HCT116 (cell line): ENCODE measurements at regions not wholly inside any gene's neighbourhood (a gene's known extent, or its start where the extent isn't known, plus 50 kb on each side); places are given as distances from the start of the nearest gene placed in this dataset.
A peak's percentile ranks its signal among the peaks of the same experiment; 100 is the strongest.

Experiments
- ATAC-seq: fragments of 200-7000 bp; cut with Tn5 transposase; 2 replicates; pipeline ENCODE4 v1.9.1; 2020; ENCODE audit warnings: mild to moderate bottlenecking, moderate library complexity
- BruUV-seq: library from RNA; stranded (reverse); fragments of 400-500 nt; replicated peaks from 2 replicates; lab custom pipeline; 2021; lab: Mats Ljungman, UMichigan
- CTCF ChIA-PET: fragments of 300-600 bp; sonication (Branson Sonifier 250); formaldehyde crosslinking; loops from one replicate; lab custom pipeline; 2021; ENCODE audit warnings: antibody characterized with exemption; lab: Charles Lee
- POLR2A ChIA-PET: fragments of 300-600, 350-600 bp; sonication (Branson Sonifier 250); formaldehyde crosslinking; loops from one replicate; lab custom pipeline; 2021; ENCODE audit warnings: antibody characterized with exemption; lab: Charles Lee
- RAD21 ChIA-PET, 2 experiments: fragments of 300-600 bp; sonication (Branson Sonifier 250); formaldehyde crosslinking; loops; one replicate each; lab custom pipeline; 2023; ENCODE audit warnings: low total read pairs in 2 of 2; ENCODE audit not compliant: uncharacterized antibody in 2 of 2, unreplicated experiment in 2 of 2, low non-redundant PET in 1 of 2; lab: Charles Lee
- DNase-seq: peaks from one replicate; pipeline ENCODE4 v3.0.0-alpha.2; 2010; ENCODE audit warnings: low read depth, low spot score
- H2AFZ ChIP-seq: fragments of 200-600 bp; shearing (Covaris generic), sonication (generic); 2 replicates; pipeline ENCODE4 v1.6.1; 2017; ENCODE audit warnings: low read depth, mixed run types, mixed read lengths, antibody characterized with exemption, low read length; ENCODE audit not compliant: poor library complexity, severe bottlenecking
- H3K27ac ChIP-seq: 2 replicates; pipeline ENCODE4 v1.5.1; 2012; ENCODE audit warnings: low read depth, low read length
- H3K27me3 ChIP-seq: fragments of 200-600 bp; sonication (generic); 2 replicates; pipeline ENCODE4 v1.6.1; 2016; ENCODE audit warnings: mixed run types, low read length, mixed read lengths; ENCODE audit not compliant: insufficient read depth
- H3K36me3 ChIP-seq, 2 experiments: fragments of 200-500 bp in 1 of 2; fragments of 200-600 bp in 1 of 2; sonication (Bioruptor generic) in 1 of 2; sonication (generic) in 1 of 2; 2 replicates each; pipeline versions ENCODE4 v1.5.1 to v1.6.1; 2014 to 2016; ENCODE audit warnings: low read length in 2 of 2, inconsistent platforms in 1 of 2, mixed read lengths in 1 of 2, mixed run types in 1 of 2; ENCODE audit not compliant: insufficient read depth in 2 of 2, control insufficient read depth in 1 of 2
- H3K4me1 ChIP-seq, 2 experiments: fragments of 200-600 bp in 1 of 2; sonication (generic) in 1 of 2; 2 replicates each; pipeline versions ENCODE4 v1.5.1 to v1.6.1; 2012 to 2017; ENCODE audit warnings: low read length in 2 of 2, inconsistent platforms in 1 of 2, mild to moderate bottlenecking in 1 of 2, mixed read lengths in 1 of 2, mixed run types in 1 of 2, moderate library complexity in 1 of 2; ENCODE audit not compliant: insufficient read depth in 2 of 2, control insufficient read depth in 1 of 2
- H3K4me2 ChIP-seq: fragments of 200-600 bp; sonication (generic); 2 replicates; pipeline ENCODE4 v1.6.1; 2017; ENCODE audit warnings: mixed run types, low read length, mixed read lengths
- H3K4me3 ChIP-seq, 2 experiments: fragments of 200-600 bp in 1 of 2; sonication (generic) in 1 of 2; replicated peaks in 1 of 2; 2 replicates each; pipeline ENCODE4 v1.5.1; 2011 to 2016; ENCODE audit warnings: low read length in 2 of 2, control low read depth in 1 of 2, low read depth in 1 of 2, mild to moderate bottlenecking in 1 of 2, mixed read lengths in 1 of 2, mixed run types in 1 of 2
- H3K79me2 ChIP-seq: fragments of 200-600 bp; sonication (generic); 2 replicates; pipeline ENCODE4 v1.6.1; 2017; ENCODE audit warnings: mild to moderate bottlenecking, mixed run types, low read length, moderate library complexity, mixed read lengths; ENCODE audit not compliant: insufficient read depth
- H3K9ac ChIP-seq: fragments of 200-600 bp; sonication (generic); 2 replicates; pipeline ENCODE4 v1.6.1; 2016; ENCODE audit warnings: low read length, mixed read lengths
- H3K9me2 ChIP-seq: fragments of 200-600 bp; sonication (generic), shearing (Covaris generic); 2 replicates; pipeline ENCODE4 v1.6.1; 2017; ENCODE audit warnings: mixed run types, mild to moderate bottlenecking, moderate library complexity; ENCODE audit not compliant: insufficient read depth
- H3K9me3 ChIP-seq, 2 experiments: fragments of 200-500 bp in 1 of 2; fragments of 200-600 bp in 1 of 2; sonication (Bioruptor generic) in 1 of 2; sonication (generic) in 1 of 2; 2 replicates each; pipeline ENCODE4 v1.6.1; 2014 to 2017; ENCODE audit warnings: low read length in 2 of 2, mixed read lengths in 2 of 2, inconsistent platforms in 1 of 2, low read depth in 1 of 2, mild to moderate bottlenecking in 1 of 2, mixed run types in 1 of 2, moderate library complexity in 1 of 2; ENCODE audit not compliant: control insufficient read depth in 1 of 2, insufficient read depth in 1 of 2
- H4K20me1 ChIP-seq: fragments of 200-600 bp; sonication (generic), shearing (Covaris generic); 2 replicates; pipeline ENCODE4 v1.6.1; 2017; ENCODE audit warnings: mixed run types, mild to moderate bottlenecking, moderate library complexity; ENCODE audit not compliant: insufficient read depth
- ATF3 ChIP-seq: IDR thresholded peaks from 2 replicates; pipeline ENCODE4 v1.6.1; 2012
- CBX3 ChIP-seq: IDR thresholded peaks from 2 replicates; pipeline ENCODE4 v1.6.1; 2012; ENCODE audit warnings: low read depth
- CEBPB ChIP-seq: IDR thresholded peaks from 2 replicates; pipeline ENCODE4 v1.6.1; 2012; ENCODE audit warnings: low read depth
- ELF1 ChIP-seq: IDR thresholded peaks from 2 replicates; pipeline ENCODE4 v1.6.1; 2012; ENCODE audit warnings: low read depth, borderline replicate concordance
- EZH2 ChIP-seq: fragments of 200-600 bp; sonication (generic); IDR thresholded peaks from 2 replicates; pipeline ENCODE4 v1.6.1; 2017; ENCODE audit warnings: antibody characterized with exemption, mixed run types
- EZH2phosphoT487 ChIP-seq: fragments of 200-600 bp; IDR thresholded peaks from 2 replicates; pipeline ENCODE4 v1.6.1; 2018; ENCODE audit warnings: antibody characterized with exemption, borderline replicate concordance
- FOSL1 ChIP-seq: IDR thresholded peaks from 2 replicates; pipeline ENCODE4 v1.6.1; 2012; ENCODE audit warnings: low read depth
- JUND ChIP-seq: IDR thresholded peaks from 2 replicates; pipeline ENCODE4 v1.6.1; 2012
- POLR2A ChIP-seq: IDR thresholded peaks from 2 replicates; pipeline ENCODE4 v1.7.0; 2011; ENCODE audit warnings: borderline replicate concordance; ENCODE audit not compliant: insufficient read depth, insufficient read length; ENCODE audit errors: extremely low read depth
- POLR2AphosphoS5 ChIP-seq: IDR thresholded peaks from 2 replicates; pipeline ENCODE4 v1.6.1; 2011; ENCODE audit warnings: mild to moderate bottlenecking, low read depth, low read length, moderate library complexity
- RAD21 ChIP-seq: IDR thresholded peaks from 2 replicates; pipeline ENCODE4 v1.6.1; 2012; ENCODE audit warnings: low read depth, mild to moderate bottlenecking
- SIN3A ChIP-seq: IDR thresholded peaks from 2 replicates; pipeline ENCODE4 v1.6.1; 2012; ENCODE audit warnings: low read depth
- SP1 ChIP-seq: IDR thresholded peaks from 2 replicates; pipeline ENCODE4 v1.6.1; 2012; ENCODE audit warnings: low read depth
- SRF ChIP-seq: IDR thresholded peaks from 2 replicates; pipeline ENCODE4 v1.6.1; 2012; ENCODE audit warnings: low read depth
- YY1 ChIP-seq: IDR thresholded peaks from 2 replicates; pipeline ENCODE4 v1.6.1; 2011; ENCODE audit warnings: low read length, low read depth, moderate library complexity, mild to moderate bottlenecking; ENCODE audit not compliant: insufficient replicate concordance; ENCODE audit errors: extremely low read depth
- ZFX ChIP-seq: fragments of 450-650 bp; IDR thresholded peaks from 2 replicates; pipeline ENCODE4 v1.6.1; 2017
- ZNF274 ChIP-seq: fragments of 200-500 bp; sonication (Bioruptor generic); IDR thresholded peaks from 2 replicates; pipeline ENCODE4 v1.6.1; 2014; ENCODE audit warnings: mild to moderate bottlenecking, low read depth, low read length, inconsistent platforms
- intact Hi-C: fragments of 100-400 bp; cut with micrococcal nuclease; formaldehyde crosslinking; loops from 2 replicates; pipeline ENCODE4 v1.10.0; 2022
- TF ChIP-seq, protein P1 (sequence below): IDR thresholded peaks from 2 replicates; pipeline ENCODE4 v1.6.1; 2012; ENCODE audit warnings: low read depth
- TF ChIP-seq, protein P2 (sequence below), 3 experiments: fragments of 200-600 bp in 1 of 3; sonication (generic) in 1 of 3; IDR thresholded peaks in 2 of 3; conservative IDR thresholded peaks in 1 of 3; 2 replicates each; pipeline ENCODE4 v1.5.1; 2012 to 2017; ENCODE audit warnings: low read depth in 2 of 3, low read length in 2 of 3, antibody characterized with exemption in 1 of 3, borderline replicate concordance in 1 of 3, control low read depth in 1 of 3, mild to moderate bottlenecking in 1 of 3, mixed read lengths in 1 of 3, mixed run types in 1 of 3, moderate library complexity in 1 of 3; ENCODE audit not compliant: insufficient read depth in 1 of 3
- TF ChIP-seq, protein P3 (sequence below): IDR thresholded peaks from 2 replicates; pipeline ENCODE4 v1.6.1; 2011; ENCODE audit warnings: mild to moderate bottlenecking, low read length, moderate library complexity; ENCODE audit not compliant: insufficient replicate concordance; ENCODE audit errors: extremely low read depth

DNA sequence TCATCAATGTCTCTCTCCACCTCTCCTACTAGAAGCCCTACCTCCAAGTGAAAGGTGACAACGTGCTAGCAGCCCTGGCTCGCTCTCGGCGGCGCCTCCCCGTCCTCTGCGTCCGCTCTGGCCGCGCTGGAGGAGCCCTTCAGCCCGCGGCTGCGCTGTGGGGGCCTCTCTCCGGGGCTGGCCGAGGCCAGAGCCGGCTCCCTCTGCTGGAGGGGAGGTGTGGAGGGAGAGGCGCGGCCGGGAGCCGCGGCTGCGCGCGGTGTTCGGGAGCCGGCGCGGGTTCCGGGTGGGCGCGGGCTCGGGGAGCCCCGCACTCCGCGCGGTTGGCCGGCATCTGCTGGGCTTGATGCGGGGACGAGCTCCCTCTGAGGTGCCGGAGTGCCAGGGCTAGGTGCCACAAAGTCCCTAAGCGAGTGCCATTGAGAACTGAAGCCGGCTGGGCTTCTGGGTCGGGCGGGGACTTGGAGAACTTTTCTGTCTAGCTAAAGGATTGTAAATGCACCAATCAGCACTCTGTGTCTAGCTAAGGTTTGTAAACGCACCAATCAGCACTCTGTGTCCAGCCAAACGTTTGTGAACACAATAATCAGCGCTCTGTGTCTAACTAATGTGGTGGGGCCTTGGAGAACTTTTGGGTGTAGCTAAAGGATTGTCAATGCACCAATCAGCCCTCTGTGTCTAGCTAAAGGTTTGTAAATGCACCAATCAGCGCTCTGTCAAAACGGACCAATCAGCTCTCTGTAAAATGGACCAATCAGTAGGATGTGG is 84.8 kb upstream of the ARRDC4 start:
- Histone ChIP-seq H3K9me2 (no peaks in the 10 kb centered on the region), H3K9ac (peak overlapping the region; percentile 66)
- TF ChIP-seq SIN3A (no peak), EZH2phosphoT487 (no peak), CEBPB (no peak), CBX3 (peak; percentile 8; the same call in 1 of the 2 replicates), ZFX (peak; percentile 73), ELF1 (no peak), POLR2A (peak; percentile 60), JUND (no peak), SP1 (no peak; the same call in 1 of the 2 replicates), YY1 (no peak), SRF (no peak), ATF3 (no peak), FOSL1 (no peak), ZNF274 (no peak), EZH2 (no peak), POLR2AphosphoS5 (peak; percentile 81), RAD21 (no peak)
- TF ChIP-seq, protein P1, sequence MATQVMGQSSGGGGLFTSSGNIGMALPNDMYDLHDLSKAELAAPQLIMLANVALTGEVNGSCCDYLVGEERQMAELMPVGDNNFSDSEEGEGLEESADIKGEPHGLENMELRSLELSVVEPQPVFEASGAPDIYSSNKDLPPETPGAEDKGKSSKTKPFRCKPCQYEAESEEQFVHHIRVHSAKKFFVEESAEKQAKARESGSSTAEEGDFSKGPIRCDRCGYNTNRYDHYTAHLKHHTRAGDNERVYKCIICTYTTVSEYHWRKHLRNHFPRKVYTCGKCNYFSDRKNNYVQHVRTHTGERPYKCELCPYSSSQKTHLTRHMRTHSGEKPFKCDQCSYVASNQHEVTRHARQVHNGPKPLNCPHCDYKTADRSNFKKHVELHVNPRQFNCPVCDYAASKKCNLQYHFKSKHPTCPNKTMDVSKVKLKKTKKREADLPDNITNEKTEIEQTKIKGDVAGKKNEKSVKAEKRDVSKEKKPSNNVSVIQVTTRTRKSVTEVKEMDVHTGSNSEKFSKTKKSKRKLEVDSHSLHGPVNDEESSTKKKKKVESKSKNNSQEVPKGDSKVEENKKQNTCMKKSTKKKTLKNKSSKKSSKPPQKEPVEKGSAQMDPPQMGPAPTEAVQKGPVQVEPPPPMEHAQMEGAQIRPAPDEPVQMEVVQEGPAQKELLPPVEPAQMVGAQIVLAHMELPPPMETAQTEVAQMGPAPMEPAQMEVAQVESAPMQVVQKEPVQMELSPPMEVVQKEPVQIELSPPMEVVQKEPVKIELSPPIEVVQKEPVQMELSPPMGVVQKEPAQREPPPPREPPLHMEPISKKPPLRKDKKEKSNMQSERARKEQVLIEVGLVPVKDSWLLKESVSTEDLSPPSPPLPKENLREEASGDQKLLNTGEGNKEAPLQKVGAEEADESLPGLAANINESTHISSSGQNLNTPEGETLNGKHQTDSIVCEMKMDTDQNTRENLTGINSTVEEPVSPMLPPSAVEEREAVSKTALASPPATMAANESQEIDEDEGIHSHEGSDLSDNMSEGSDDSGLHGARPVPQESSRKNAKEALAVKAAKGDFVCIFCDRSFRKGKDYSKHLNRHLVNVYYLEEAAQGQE, result no peak
- TF ChIP-seq, protein P2, sequence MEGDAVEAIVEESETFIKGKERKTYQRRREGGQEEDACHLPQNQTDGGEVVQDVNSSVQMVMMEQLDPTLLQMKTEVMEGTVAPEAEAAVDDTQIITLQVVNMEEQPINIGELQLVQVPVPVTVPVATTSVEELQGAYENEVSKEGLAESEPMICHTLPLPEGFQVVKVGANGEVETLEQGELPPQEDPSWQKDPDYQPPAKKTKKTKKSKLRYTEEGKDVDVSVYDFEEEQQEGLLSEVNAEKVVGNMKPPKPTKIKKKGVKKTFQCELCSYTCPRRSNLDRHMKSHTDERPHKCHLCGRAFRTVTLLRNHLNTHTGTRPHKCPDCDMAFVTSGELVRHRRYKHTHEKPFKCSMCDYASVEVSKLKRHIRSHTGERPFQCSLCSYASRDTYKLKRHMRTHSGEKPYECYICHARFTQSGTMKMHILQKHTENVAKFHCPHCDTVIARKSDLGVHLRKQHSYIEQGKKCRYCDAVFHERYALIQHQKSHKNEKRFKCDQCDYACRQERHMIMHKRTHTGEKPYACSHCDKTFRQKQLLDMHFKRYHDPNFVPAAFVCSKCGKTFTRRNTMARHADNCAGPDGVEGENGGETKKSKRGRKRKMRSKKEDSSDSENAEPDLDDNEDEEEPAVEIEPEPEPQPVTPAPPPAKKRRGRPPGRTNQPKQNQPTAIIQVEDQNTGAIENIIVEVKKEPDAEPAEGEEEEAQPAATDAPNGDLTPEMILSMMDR (IDR thresholded peaks at IDR 0.05 in 2 of 3, conservative IDR thresholded peaks at IDR 0.05 in 1 of 3; ENCODE audit: borderline replicate concordance in 1 of 3, insufficient read depth in 1 of 3, low read depth in 2 of 3, low read length in 2 of 3), result peak in 1 of 3 experiments; percentile 42; a peak in 3 of 6 replicates
- TF ChIP-seq, protein P3, sequence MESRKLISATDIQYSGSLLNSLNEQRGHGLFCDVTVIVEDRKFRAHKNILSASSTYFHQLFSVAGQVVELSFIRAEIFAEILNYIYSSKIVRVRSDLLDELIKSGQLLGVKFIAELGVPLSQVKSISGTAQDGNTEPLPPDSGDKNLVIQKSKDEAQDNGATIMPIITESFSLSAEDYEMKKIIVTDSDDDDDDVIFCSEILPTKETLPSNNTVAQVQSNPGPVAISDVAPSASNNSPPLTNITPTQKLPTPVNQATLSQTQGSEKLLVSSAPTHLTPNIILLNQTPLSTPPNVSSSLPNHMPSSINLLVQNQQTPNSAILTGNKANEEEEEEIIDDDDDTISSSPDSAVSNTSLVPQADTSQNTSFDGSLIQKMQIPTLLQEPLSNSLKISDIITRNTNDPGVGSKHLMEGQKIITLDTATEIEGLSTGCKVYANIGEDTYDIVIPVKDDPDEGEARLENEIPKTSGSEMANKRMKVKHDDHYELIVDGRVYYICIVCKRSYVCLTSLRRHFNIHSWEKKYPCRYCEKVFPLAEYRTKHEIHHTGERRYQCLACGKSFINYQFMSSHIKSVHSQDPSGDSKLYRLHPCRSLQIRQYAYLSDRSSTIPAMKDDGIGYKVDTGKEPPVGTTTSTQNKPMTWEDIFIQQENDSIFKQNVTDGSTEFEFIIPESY, result no peak

More for the DNA sequence above, 84.8 kb upstream of the ARRDC4 start:
- DNase-seq, result peak; percentile 34
- no peaks in the 10 kb centered on the region for H3K79me2 ChIP-seq
- intact Hi-C loops, result no loop called here
- no peaks in the 10 kb centered on the region for H3K36me3 ChIP-seq
- peak overlapping the region; percentile 56 to 69 for H3K4me3 ChIP-seq
- BruUV-seq, result no TSS peak
- ChIA-PET RAD21 (no interaction called here), POLR2A (interaction anchor here (1.3 kb wide), 1 partner anchor 24 kb away, joined by 3 read pairs; no protein-coding TSS in a partner anchor), CTCF (interaction anchor here (1.2 kb wide), 1 partner anchor 23 kb away, joined by 7 read pairs; no protein-coding TSS in a partner anchor)
- no peaks in the 10 kb centered on the region for H3K27me3 ChIP-seq
- ATAC-seq, result peak; percentile 94
- H3K4me2 ChIP-seq, result peak overlapping the region; percentile 76
- H2AFZ ChIP-seq, result peak overlapping the region; percentile 41
- no peaks in the 10 kb centered on the region; a peak in 1 of 4 replicates for H3K9me3 ChIP-seq
- H3K4me1 ChIP-seq, result no peaks in the 10 kb centered on the region
- H3K27ac ChIP-seq, result peak overlapping the region; percentile 37
- H4K20me1 ChIP-seq, result no peaks in the 10 kb centered on the region
